Activated T-helper 2 cell treated with anti-CD3 and anti-CD28 coated beads, Interferon-gamma antibody, Interleukin-2, Interleukin-4, amounts not matched to agents 10 μg/mL and 5 μg/mL and 100 μg/mL, durations not matched to agents 14 hours and 24 hours and 36 hours (primary cell): ENCODE measurements at regions not wholly inside any gene's neighbourhood (a gene's known extent, or its start where the extent isn't known, plus 50 kb on each side); places are given as distances from the start of the nearest gene placed in this dataset.
"Not testable (repeated sequence)": the region's sequence is repeated elsewhere in the genome, so short reads cannot be mapped to it uniquely, and the experiment has no call there.

Source experiments
- DNase-seq: peaks from one replicate; pipeline ENCODE4 v3.0.0; 2021; ENCODE audit warnings: low spot score
- H3K27ac Mint-ChIP-seq: one replicate; pipeline ENCODE4 v1.8.0; 2021; ENCODE audit warnings: mixed read lengths
- H3K27me3 Mint-ChIP-seq: one replicate; pipeline ENCODE4 v1.8.0; 2021; ENCODE audit warnings: low read depth, mixed read lengths
- H3K36me3 Mint-ChIP-seq: one replicate; pipeline ENCODE4 v1.8.0; 2021; ENCODE audit warnings: low read depth, mixed read lengths
- H3K4me1 Mint-ChIP-seq: one replicate; pipeline ENCODE4 v1.8.0; 2021; ENCODE audit warnings: low read depth, mixed read lengths
- H3K4me3 Mint-ChIP-seq: one replicate; pipeline ENCODE4 v1.8.0; 2021; ENCODE audit warnings: low read depth, mild to moderate bottlenecking, moderate library complexity, mixed read lengths
- H3K9me3 Mint-ChIP-seq: one replicate; pipeline ENCODE4 v1.8.0; 2021; ENCODE audit warnings: mixed read lengths
- intact Hi-C: fragments of 100-400 bp; cut with micrococcal nuclease; formaldehyde crosslinking; loops from one replicate; pipeline ENCODE4 v1.15.1; 2023

DNA sequence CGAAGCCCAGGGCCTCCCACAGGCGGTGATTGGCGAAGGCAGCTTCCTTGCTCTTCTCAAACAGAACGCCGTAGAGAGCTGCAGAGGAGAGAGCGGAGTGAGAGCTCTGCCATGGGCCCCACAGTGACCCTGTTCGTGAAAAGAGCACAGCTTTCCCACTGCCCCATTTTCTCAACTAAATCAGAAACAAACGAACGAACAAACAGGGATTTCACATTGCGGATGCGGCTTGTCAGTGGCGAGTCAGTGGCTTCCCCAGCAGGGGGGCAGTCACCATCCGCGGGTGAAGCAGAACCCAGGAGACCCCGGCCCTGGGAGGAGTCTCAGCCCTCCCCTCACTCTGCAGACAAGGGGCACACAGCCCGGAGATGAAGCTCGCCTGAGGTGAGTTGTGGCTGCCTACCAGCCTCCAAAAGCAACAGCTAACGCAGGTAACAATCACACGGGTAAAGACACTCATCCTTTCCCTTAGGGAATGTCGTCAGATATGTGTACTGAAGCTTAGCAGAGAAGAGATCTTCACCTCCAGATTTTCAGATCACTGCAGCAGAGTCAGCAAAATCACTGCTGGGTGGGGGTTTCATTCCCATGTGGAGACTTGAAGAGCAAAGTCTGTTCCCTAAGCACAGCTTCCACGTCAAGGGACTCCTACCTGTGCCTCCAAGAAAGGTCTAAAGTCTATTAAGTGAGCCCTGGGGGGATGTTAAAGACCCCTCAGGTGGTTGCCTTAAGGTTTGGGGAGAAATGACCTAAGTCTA lies 51.2 kb upstream of the GPR31 start:
- peaks cover 6% of the 10 kb centered on the region for H3K4me1 Mint-ChIP-seq
- no peaks in the 10 kb centered on the region for H3K36me3 Mint-ChIP-seq
- DNase-seq, result no peak
- no peak overlapping the region for H3K27ac Mint-ChIP-seq
- H3K27me3 Mint-ChIP-seq, result peaks cover 2% of the 10 kb centered on the region
- intact Hi-C loops, result no loop called here
- no peak overlapping the region for H3K4me3 Mint-ChIP-seq
- H3K9me3 Mint-ChIP-seq, result no peaks in the 10 kb centered on the region

- DNase-seq, result no peak
- Mint-ChIP-seq H3K36me3 (no peaks in the 10 kb centered on the region), H3K4me1 (peaks cover 6% of the 10 kb centered on the region), H3K27ac (no peak overlapping the region), H3K27me3 (peaks cover 2% of the 10 kb centered on the region), H3K4me3 (no peak overlapping the region), H3K9me3 (no peaks in the 10 kb centered on the region)
- intact Hi-C loops, result no loop called here
Observed at GRCh38 chr6:167209577-167209975, 51.8 kb upstream of the GPR31 start.

DNA sequence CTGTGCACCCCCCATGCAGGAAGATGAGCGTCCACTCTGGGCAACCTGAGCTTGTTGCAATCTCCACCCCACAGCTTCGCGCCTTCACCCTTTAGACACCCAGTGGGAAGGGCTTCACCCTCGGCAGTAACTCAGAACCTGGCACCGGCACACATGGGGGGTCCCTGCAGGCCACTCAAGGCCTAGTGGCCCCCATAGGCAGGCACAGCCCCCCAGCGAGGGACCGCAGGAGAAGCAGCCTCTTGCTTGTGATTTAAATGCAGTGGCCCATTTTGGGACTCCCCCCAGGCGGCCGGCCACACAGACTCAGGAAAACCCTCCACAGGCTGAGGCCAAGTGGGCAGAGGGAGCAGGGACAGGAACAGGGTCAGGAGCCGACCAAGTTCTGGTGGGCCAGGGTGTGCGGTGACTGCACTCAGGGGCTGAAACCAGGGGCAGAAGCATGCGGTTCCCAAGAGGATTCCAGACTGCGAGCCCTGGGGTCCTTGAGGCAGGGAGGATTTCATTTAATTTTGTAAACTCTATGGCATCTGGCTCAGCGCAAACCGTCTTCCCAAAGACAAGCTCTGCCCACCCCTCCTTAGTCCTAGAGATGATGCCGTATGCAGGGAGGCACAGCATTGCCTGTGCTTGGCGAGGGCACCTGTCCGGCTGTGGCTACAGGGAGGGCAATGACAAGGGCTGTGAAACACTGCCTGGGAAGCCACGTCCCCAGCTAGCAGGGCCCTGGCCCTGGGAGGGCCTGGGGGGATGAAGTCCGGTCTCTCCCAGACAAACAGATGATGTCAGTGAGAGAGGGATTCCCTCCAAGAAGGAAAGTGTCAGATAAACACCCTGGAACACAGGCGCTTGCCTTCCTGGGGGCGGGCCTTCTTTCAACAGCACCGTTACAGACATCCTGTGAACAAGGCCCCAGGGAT lies 52.9 kb upstream of the GPR31 start:
- H3K27ac Mint-ChIP-seq, result no peak overlapping the region
- intact Hi-C loops, result no loop called here
- H3K36me3 Mint-ChIP-seq, result no peaks in the 10 kb centered on the region
- H3K4me1 Mint-ChIP-seq, result peaks cover 6% of the 10 kb centered on the region
- no peaks in the 10 kb centered on the region for H3K9me3 Mint-ChIP-seq
- no peak overlapping the region for H3K4me3 Mint-ChIP-seq
- peaks cover 2% of the 10 kb centered on the region for H3K27me3 Mint-ChIP-seq
- no peak for DNase-seq

DNA sequence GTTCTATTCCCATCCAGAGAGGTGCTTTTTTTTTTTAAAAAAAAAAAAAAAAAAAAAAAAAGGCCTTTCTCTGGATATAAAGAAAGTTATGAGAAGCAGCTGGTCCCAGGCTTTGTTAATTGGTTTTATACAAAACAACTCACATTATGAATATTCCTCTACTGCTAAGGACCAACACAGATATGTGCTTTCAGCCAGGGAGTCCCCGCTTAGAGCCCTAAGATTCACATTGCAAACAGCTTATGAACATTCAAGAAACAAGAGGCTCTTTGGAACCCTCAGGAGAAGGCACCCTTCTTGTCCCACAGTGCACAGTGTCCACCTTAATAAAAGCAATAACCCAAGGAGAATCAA lies 53.5 kb upstream of the GPR31 start:
- no peak for DNase-seq
- H3K4me1 Mint-ChIP-seq, result peaks cover 6% of the 10 kb centered on the region
- no peaks in the 10 kb centered on the region for H3K36me3 Mint-ChIP-seq
- peaks cover 2% of the 10 kb centered on the region for H3K27me3 Mint-ChIP-seq
- H3K27ac Mint-ChIP-seq, result no peak overlapping the region
- intact Hi-C loops, result no loop called here
- no peak overlapping the region for H3K4me3 Mint-ChIP-seq
- no peaks in the 10 kb centered on the region for H3K9me3 Mint-ChIP-seq

DNA sequence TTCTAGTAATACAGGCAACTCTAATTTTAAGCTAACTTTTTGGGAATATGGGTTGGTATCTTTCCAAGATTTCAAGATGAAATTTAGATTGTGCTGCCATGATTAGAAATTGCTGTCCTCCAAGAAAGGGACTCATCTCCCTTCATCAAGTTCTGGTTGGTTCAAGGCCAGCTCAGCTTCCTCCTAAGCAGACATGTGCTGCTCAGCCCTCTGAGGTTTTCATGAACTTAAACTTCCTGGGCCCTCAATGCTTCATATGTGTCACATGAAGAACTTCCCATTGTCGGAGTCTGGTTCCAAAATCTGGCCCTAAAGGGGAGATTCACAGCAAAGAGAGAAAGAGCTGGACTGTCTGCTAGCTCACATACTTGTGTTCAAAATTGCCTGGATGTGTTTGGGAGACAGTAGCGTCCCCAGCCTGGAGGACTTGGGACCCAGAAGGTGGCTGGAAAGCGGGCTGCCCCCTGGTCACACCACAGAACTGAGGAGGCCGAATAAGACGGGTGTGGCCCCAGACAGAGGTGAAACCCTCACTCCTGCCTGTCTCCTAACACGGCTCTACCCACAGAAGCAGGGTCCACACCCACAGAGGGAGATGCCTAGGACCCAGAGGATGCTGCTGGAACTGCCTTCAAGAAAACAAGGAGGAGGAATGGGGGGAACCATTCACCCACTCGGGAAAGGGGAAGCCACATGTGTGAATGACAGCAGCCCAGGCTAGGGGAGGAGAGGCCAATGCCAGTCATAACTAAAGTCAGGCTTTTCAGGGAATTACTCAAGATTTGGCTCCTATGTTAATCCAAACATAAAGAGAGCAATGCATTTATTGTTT lies 54.3 kb upstream of the GPR31 start:
- DNase-seq, result no peak
- no peak overlapping the region for H3K27ac Mint-ChIP-seq

DNA sequence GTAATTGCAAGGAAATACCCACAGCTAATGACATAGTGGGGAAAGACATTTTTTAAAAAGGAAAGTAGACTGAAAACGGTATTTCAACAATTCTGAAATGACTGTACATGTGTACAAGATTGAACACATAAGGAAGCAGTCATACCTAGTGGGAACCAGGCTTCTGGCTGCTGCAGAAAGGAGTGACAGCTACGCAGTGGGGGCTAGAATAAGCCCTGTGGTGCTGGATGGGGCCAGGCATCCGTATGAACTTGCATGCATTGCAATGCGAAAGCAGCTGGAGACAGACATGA lies 54.9 kb upstream of the GPR31 start:
- H3K4me3 Mint-ChIP-seq, result no peak overlapping the region
- no peak overlapping the region for H3K27ac Mint-ChIP-seq
- H3K4me1 Mint-ChIP-seq, result peaks cover 6% of the 10 kb centered on the region
- DNase-seq, result no peak
- H3K36me3 Mint-ChIP-seq, result no peaks in the 10 kb centered on the region
- intact Hi-C loops, result no loop called here
- H3K27me3 Mint-ChIP-seq, result peaks cover 2% of the 10 kb centered on the region
- no peaks in the 10 kb centered on the region for H3K9me3 Mint-ChIP-seq

More for the DNA sequence above, 54.3 kb upstream of the GPR31 start:
- Mint-ChIP-seq H3K4me3 (no peak overlapping the region), H3K36me3 (no peaks in the 10 kb centered on the region), H3K27me3 (peaks cover 2% of the 10 kb centered on the region), H3K9me3 (no peaks in the 10 kb centered on the region), H3K4me1 (peaks cover 6% of the 10 kb centered on the region)
- intact Hi-C loops, result no loop called here

- H3K27me3 Mint-ChIP-seq, result peaks cover 4% of the 10 kb centered on the region
- intact Hi-C loops, result no loop called here
- no peak for DNase-seq
- no peaks in the 10 kb centered on the region for H3K36me3 Mint-ChIP-seq
- no peak overlapping the region for H3K4me3 Mint-ChIP-seq
- no peak overlapping the region for H3K27ac Mint-ChIP-seq
- H3K4me1 Mint-ChIP-seq, result peaks cover 6% of the 10 kb centered on the region
- H3K9me3 Mint-ChIP-seq, result no peaks in the 10 kb centered on the region
Observed at GRCh38 chr6:167214206-167214605, 56.4 kb upstream of the GPR31 start.

DNA sequence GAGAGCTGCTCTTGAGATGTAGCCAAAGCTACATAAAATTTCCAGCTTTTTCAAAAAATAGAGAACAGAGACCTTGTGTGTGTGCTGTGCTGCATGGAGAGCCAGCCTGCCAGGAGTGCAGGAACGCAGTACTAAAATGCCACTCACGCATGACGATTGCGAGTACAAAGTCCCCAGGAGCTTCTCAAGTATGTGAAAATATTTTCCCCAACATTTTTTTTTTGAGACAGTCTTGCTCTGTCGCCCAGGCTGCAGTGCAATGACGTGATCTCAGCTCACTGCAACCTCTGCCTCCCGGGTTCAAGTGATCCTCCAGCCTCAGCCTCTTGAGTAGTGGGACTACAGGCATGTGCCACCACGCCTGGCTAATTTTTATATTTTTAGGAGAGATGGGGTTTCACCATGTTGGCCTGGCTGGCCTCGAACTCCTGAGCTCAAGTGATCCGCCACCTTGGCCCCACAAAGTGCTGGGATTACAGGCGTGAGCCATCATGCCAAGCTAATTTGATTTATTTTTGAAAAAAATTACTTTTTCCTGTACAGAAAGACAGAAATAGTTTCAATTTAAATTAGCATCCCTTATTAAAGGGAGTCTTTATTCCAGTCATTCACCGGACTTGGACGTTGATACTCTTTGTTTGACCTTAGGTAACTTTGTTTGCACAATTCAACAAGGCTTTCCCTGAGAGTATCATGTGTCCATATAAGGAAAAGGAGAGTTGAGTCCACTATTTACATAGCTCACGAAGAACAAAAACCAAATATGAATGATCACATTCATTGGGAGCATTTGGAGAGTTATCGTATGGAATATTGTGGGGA lies 57.9 kb upstream of the GPR31 start:
- H3K36me3 Mint-ChIP-seq, DNase-seq, intact Hi-C loops, H3K9me3 Mint-ChIP-seq, H3K27me3 Mint-ChIP-seq, H3K4me1 Mint-ChIP-seq, H3K27ac Mint-ChIP-seq, H3K4me3 Mint-ChIP-seq: not testable (repeated sequence)

GRCh38 chr6:167216390-167217050 lies 58.7 kb upstream of the GPR31 start:
- H3K4me3 Mint-ChIP-seq, H3K27ac Mint-ChIP-seq, H3K36me3 Mint-ChIP-seq, DNase-seq, H3K9me3 Mint-ChIP-seq, intact Hi-C loops, H3K4me1 Mint-ChIP-seq, H3K27me3 Mint-ChIP-seq: not testable (repeated sequence)

DNA sequence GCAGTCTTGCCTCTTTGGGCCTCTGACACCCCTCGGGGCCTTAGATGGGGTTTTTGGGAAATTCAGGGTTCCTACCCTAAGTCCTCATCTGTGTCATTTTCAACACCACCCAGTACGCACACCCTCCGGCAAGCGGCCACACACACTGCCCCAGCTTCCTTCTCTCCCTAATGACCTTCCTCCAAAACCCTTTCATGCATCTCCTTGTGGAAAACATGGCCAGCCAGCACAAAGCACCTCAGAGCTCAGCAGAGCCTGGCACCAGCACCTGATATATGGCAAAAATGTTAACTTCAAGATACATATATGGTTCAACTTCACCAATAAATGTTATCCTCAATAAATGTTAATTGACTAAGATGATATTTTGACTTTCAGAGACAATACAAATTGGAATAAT lies 59.3 kb upstream of the GPR31 start:
- H3K4me1 Mint-ChIP-seq, H3K9me3 Mint-ChIP-seq, H3K36me3 Mint-ChIP-seq, intact Hi-C loops, DNase-seq, H3K27ac Mint-ChIP-seq, H3K4me3 Mint-ChIP-seq, H3K27me3 Mint-ChIP-seq: not testable (repeated sequence)

GRCh38 chr6:167217951-167218759 lies 60.4 kb upstream of the GPR31 start:
- H3K4me3 Mint-ChIP-seq, H3K27ac Mint-ChIP-seq, DNase-seq, H3K27me3 Mint-ChIP-seq, H3K4me1 Mint-ChIP-seq, intact Hi-C loops, H3K9me3 Mint-ChIP-seq, H3K36me3 Mint-ChIP-seq: not testable (repeated sequence)
